IPS-15b (cell line): ENCODE measurements at regions not wholly inside any gene's neighbourhood (a gene's known extent, or its start where the extent isn't known, plus 50 kb on each side); places are given as distances from the start of the nearest gene placed in this dataset.

Experiments used
- H3K27me3 ChIP-seq: one replicate; pipeline ENCODE4 v1.6.1; 2013; ENCODE audit warnings: low read length; ENCODE audit not compliant: control insufficient read depth, insufficient read depth
- H3K36me3 ChIP-seq: one replicate; pipeline ENCODE4 v1.6.1; 2013; ENCODE audit warnings: low read length; ENCODE audit not compliant: control insufficient read depth, insufficient read depth
- H3K4me1 ChIP-seq: one replicate; pipeline ENCODE4 v1.6.1; 2013; ENCODE audit warnings: mild to moderate bottlenecking, low read length; ENCODE audit not compliant: control insufficient read depth, insufficient read depth
- H3K4me3 ChIP-seq: one replicate; pipeline ENCODE4 v1.5.1; 2013; ENCODE audit warnings: low read depth, low read length
- H3K9ac ChIP-seq: one replicate; pipeline ENCODE4 v1.6.1; 2013; ENCODE audit warnings: low read depth, mild to moderate bottlenecking, low read length
- H3K9me3 ChIP-seq: one replicate; pipeline ENCODE4 v1.6.1; 2013; ENCODE audit warnings: mild to moderate bottlenecking, low read length; ENCODE audit not compliant: control insufficient read depth, insufficient read depth

GRCh38 chrX:125620715-125621587 is 301.3 kb downstream of the TEX13C start:
- Histone ChIP-seq H3K27me3 (peaks cover 2% of the 10 kb centered on the region), H3K9me3 (no peaks in the 10 kb centered on the region), H3K36me3 (no peaks in the 10 kb centered on the region), H3K4me1 (no peaks in the 10 kb centered on the region), H3K9ac (no peak overlapping the region), H3K4me3 (no peak overlapping the region)

GRCh38 chrX:125621588-125621927 is 301.9 kb downstream of the TEX13C start:
- Histone ChIP-seq H3K27me3 (peaks cover 4% of the 10 kb centered on the region), H3K36me3 (no peaks in the 10 kb centered on the region)

DNA sequence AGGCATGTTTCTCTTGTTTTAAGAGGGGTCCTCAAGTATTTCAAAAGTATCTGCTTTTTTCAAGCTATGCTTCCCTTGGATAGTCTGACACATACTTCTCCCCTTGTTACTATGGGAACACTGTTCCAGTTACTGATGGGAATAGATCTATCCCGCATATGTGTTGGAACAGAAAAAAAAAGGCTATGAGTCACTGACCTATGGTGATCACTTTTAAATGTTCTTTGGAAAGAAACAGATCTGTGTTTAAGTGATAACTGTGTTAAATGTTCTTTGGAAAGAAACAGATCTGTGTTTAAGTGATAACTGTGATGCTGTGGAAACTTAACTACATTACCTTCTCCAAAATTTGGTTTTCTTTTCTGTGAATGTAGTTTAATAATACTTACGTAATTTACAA is 303.2 kb downstream of the TEX13C start:
- Histone ChIP-seq H3K4me1 (no peaks in the 10 kb centered on the region), H3K36me3 (no peaks in the 10 kb centered on the region)

More at GRCh38 chrX:125621588-125621927, 301.9 kb downstream of the TEX13C start:
- no peaks in the 10 kb centered on the region for H3K9me3 ChIP-seq
- H3K4me1 ChIP-seq: no peaks in the 10 kb centered on the region
- H3K4me3 ChIP-seq: no peak overlapping the region
- no peak overlapping the region for H3K9ac ChIP-seq

GRCh38 chrX:125627676-125628075 is 308.0 kb downstream of the TEX13C start:
- no peaks in the 10 kb centered on the region for H3K9me3 ChIP-seq
- H3K27me3 ChIP-seq: peaks cover 28% of the 10 kb centered on the region
- H3K4me3 ChIP-seq: no peak overlapping the region
- H3K9ac ChIP-seq: no peak overlapping the region
- no peaks in the 10 kb centered on the region for H3K36me3 ChIP-seq
- peaks cover 4% of the 10 kb centered on the region for H3K4me1 ChIP-seq

More for the DNA sequence above, 303.2 kb downstream of the TEX13C start:
- Histone ChIP-seq H3K9ac (no peak overlapping the region), H3K4me3 (no peak overlapping the region), H3K9me3 (no peaks in the 10 kb centered on the region), H3K27me3 (peaks cover 18% of the 10 kb centered on the region)

DNA sequence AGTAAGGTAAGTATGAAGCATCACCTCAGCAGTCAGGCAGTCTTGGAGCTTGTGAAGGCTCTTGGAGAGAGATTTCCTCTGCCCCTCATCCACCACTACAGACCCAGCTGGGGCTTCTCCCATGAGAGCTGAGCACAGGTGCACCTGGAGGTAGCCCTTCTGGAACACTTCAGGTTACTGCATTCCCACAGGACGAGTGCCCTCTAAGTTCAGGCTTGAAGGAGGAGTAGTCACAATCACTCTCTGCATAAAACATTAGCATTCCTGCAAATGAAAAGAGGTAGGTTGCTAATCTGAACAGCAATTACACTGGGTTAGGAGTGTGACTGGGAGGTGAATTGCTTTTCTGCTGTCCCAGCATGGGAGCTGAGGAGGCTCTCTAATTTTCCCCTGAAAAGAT is 308.8 kb downstream of the TEX13C start:
- Histone ChIP-seq H3K4me1 (peaks cover 4% of the 10 kb centered on the region), H3K36me3 (no peaks in the 10 kb centered on the region), H3K4me3 (no peak overlapping the region)

DNA sequence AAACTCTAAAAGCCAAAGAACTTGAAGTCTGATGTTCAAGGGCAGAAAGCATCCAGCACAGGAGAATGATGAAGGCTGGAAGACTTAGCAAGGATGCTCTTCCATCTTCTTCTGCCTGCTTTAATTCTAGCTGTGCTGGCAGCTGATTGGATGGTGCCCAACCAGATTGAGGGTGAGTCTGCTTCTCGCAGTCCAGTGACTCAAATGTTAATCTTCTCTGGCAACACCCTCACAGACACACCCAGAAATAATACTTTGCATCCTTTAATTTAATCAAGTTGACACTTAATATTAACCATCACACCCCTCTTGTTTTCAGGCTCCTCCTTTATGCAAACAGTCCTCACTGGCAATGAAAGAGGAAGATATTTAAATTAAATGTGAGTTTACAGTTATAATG is 321.7 kb downstream of the TEX13C start:
- no peak overlapping the region for H3K9ac ChIP-seq

More for the DNA sequence above, 308.8 kb downstream of the TEX13C start:
- Histone ChIP-seq H3K9ac (no peak overlapping the region), H3K27me3 (peaks cover 28% of the 10 kb centered on the region), H3K9me3 (no peaks in the 10 kb centered on the region)

DNA sequence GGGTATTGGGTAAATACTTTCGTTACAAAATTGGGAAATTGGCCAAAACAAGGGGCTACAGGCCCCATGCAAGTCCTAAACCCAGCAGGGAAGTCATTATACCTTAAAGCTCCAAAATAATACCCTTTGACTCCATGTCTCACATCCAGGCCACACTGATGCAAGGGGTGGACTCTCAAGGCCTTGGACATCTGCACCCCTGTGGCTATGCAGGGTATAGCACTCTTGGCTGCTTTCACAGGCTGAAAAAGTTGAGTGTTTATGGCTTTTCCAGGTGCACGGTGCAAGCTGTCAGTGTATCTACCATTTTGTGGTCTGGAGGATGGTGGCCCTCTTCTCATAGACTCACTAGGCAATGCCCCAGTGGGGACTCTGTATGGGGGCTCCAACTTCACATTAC is 326.5 kb downstream of the TEX13C start:
- no peaks in the 10 kb centered on the region for H3K4me1 ChIP-seq
- H3K9me3 ChIP-seq: no peaks in the 10 kb centered on the region
- no peak overlapping the region for H3K9ac ChIP-seq
- no peak overlapping the region for H3K4me3 ChIP-seq
- no peaks in the 10 kb centered on the region for H3K27me3 ChIP-seq
- H3K36me3 ChIP-seq: no peaks in the 10 kb centered on the region

More for the DNA sequence above, 321.7 kb downstream of the TEX13C start:
- H3K36me3 ChIP-seq: no peaks in the 10 kb centered on the region
- no peaks in the 10 kb centered on the region for H3K9me3 ChIP-seq
- H3K4me3 ChIP-seq: no peak overlapping the region
- H3K4me1 ChIP-seq: no peaks in the 10 kb centered on the region
- H3K27me3 ChIP-seq: no peaks in the 10 kb centered on the region

GRCh38 chrX:125651426-125651825 is 331.8 kb downstream of the TEX13C start:
- H3K9me3 ChIP-seq: no peaks in the 10 kb centered on the region
- H3K36me3 ChIP-seq: no peaks in the 10 kb centered on the region
- no peaks in the 10 kb centered on the region for H3K4me1 ChIP-seq
- H3K27me3 ChIP-seq: no peaks in the 10 kb centered on the region
- H3K9ac ChIP-seq: no peak overlapping the region
- no peak overlapping the region for H3K4me3 ChIP-seq

DNA sequence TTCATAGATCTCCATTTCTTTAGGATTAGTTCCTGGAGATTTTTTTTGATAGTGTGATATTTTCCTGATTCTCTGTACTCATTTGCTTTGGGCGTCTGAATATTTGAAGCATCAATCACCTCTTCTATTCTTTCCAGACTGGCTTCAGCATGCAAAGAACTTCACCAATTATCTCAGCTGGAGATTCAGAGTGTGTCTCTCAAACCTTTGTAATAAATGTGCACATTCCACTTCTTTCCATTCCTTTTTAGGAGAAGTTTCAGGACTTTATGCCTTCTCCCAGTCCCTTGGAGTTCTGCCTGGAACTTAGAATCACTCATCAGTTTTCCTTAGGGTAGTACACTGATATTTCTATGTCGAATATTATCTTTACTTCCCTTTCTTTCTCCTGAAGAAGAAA is 334.8 kb downstream of the TEX13C start:
- H3K9me3 ChIP-seq: no peaks in the 10 kb centered on the region
- H3K9ac ChIP-seq: no peak overlapping the region
- H3K4me3 ChIP-seq: no peak overlapping the region

DNA sequence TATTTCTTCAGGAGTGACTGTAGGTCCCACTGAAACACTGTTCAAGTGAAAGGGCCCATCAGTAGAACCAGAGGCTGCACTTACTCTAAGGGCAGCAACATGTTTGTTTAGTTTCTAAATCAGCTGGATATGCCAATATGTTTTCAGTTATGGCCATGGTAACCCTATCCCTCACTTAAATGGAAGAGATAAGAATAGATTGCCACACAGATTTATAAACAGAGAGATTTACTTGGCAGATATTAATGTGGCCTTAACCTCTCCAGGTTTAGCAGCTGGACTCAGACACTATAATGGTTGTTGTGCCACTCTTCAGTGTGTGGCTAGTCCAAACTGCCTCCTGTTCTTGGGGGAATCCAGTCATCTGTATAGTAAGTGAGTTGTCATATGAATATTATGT is 354.1 kb downstream of the TEX13C start:
- Histone ChIP-seq H3K9ac (no peak overlapping the region), H3K27me3 (no peaks in the 10 kb centered on the region), H3K36me3 (no peaks in the 10 kb centered on the region), H3K4me3 (no peak overlapping the region), H3K4me1 (no peaks in the 10 kb centered on the region), H3K9me3 (peaks cover 6% of the 10 kb centered on the region)

More for the DNA sequence above, 334.8 kb downstream of the TEX13C start:
- Histone ChIP-seq H3K27me3 (no peaks in the 10 kb centered on the region), H3K4me1 (no peaks in the 10 kb centered on the region), H3K36me3 (no peaks in the 10 kb centered on the region)

DNA sequence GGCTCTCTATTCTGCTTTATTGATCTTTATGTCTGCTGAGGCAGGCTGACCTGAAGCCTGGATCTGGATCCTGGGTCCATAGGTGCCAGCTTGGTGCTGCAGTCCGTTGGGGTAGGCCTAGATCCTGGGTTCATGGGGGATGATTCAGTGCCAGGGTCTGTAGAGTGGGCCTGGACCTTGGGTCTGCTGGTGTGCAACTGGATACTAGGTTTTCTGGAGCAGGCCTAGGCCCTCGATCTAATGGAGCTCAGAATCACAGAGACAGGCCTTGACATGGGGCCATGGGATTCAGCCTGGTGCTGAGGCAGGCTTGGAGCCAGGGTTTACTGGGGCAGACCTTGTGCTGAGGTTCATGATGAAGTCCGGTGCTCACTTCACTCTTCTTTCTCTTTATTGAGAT is 358.6 kb downstream of the TEX13C start:
- H3K4me3 ChIP-seq: no peak overlapping the region
- no peaks in the 10 kb centered on the region for H3K4me1 ChIP-seq
- no peaks in the 10 kb centered on the region for H3K27me3 ChIP-seq
- peaks cover 6% of the 10 kb centered on the region for H3K9me3 ChIP-seq
- no peak overlapping the region for H3K9ac ChIP-seq
- H3K36me3 ChIP-seq: no peaks in the 10 kb centered on the region

DNA sequence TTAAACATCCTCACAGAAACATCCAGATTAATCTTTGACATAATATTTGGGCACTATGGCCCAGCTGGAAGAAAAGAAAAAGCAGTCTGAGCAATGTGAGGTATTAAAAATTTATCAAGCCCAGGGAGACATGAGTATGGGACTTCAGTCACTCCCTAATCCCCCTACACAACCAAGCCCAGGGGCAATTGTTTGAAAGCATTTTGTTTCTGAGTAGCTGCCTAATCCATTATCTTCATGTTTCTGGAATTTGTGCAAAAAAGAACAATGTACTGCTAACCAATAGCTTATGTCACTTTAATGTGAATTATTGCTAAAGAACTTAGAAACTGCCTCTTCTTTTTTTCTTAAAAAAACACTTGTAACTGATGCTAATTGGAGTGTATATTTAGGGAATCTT is 360.7 kb downstream of the TEX13C start:
- Histone ChIP-seq H3K9me3 (peaks cover under 1% of the 10 kb centered on the region), H3K9ac (no peak overlapping the region), H3K4me3 (no peak overlapping the region), H3K36me3 (no peaks in the 10 kb centered on the region), H3K27me3 (no peaks in the 10 kb centered on the region), H3K4me1 (no peaks in the 10 kb centered on the region)
